ENCODE measurements at regions not wholly inside any gene's neighbourhood (a gene's known extent, or its start where the extent isn't known, plus 50 kb on each side); places are given as distances from the start of the nearest gene placed in this dataset.

- peak overlapping the region; percentile 49 for H3K4me2 ChIP-seq (ENCODE audit: low read length)
- H3K4me3 ChIP-seq (ENCODE audit: low read length): peak overlapping the region; percentile 57
Observed at GRCh38 chr3:102673271-102674115, 238.7 kb downstream of the ZPLD1 start.

More at GRCh38 chr3:102673271-102674115, 238.7 kb downstream of the ZPLD1 start:
- no peaks in the 10 kb centered on the region for H3K36me3 ChIP-seq (ENCODE audit: insufficient read depth, low read length)
- no peaks in the 10 kb centered on the region for H3K79me2 ChIP-seq (replicated peaks; ENCODE audit: insufficient read depth, low read length)
- peak overlapping the region; percentile 51 for H3K9ac ChIP-seq (ENCODE audit: low read length)
- no peaks in the 10 kb centered on the region for H4K20me1 ChIP-seq (ENCODE audit: insufficient read depth)
- peak overlapping the region; percentile 81 for H3K27ac ChIP-seq (ENCODE audit: low read length)
- no peak overlapping the region for H2AFZ ChIP-seq (ENCODE audit: low read depth, low read length)
- peak; percentile 36 for TF ChIP-seq MXI1 (conservative IDR thresholded peaks at IDR 0.05; ENCODE audit: poor library complexity, severe bottlenecking)
- TF ChIP-seq POLR2AphosphoS5 (IDR thresholded peaks at IDR 0.05): peak; percentile 38
- TF ChIP-seq RAD21 (conservative IDR thresholded peaks at IDR 0.05): peak; percentile 98
- peak; percentile 69 for TF ChIP-seq EP300 (conservative IDR thresholded peaks at IDR 0.05; ENCODE audit: poor library complexity, severe bottlenecking)
- no peak for TF ChIP-seq EZH2 (IDR thresholded peaks at IDR 0.05; ENCODE audit: borderline replicate concordance, insufficient read depth, low read length, poor library complexity, severe bottlenecking)
- TF ChIP-seq CTCF (IDR thresholded peaks at IDR 0.05; ENCODE audit: poor library complexity, severe bottlenecking): peak; percentile 91
- TF ChIP-seq REST (IDR thresholded peaks at IDR 0.05; ENCODE audit: borderline replicate concordance): peak; percentile 43
- TF ChIP-seq TAF1 (IDR thresholded peaks at IDR 0.05; ENCODE audit: low read depth): no peak
- peak; percentile 90 for TF ChIP-seq SMC3 (conservative IDR thresholded peaks at IDR 0.05; ENCODE audit: poor library complexity)
- no peaks in the 10 kb centered on the region for H3K27me3 ChIP-seq (ENCODE audit: insufficient read depth, low read depth, low read length)
- H3K9me3 ChIP-seq (ENCODE audit: low read length): no peaks in the 10 kb centered on the region
- H3F3A ChIP-seq (ENCODE audit: insufficient read depth, low read length, poor library complexity, severe bottlenecking): peaks cover 3% of the 10 kb centered on the region
- no peaks in the 10 kb centered on the region for H3K9me2 ChIP-seq (ENCODE audit: insufficient read depth, low read length)
